HG02759 (cell line): ENCODE measurements at regions not wholly inside any gene's neighbourhood (a gene's known extent, or its start where the extent isn't known, plus 50 kb on each side); places are given as distances from the start of the nearest gene placed in this dataset.
A peak's percentile ranks its signal among the peaks of the same experiment; 100 is the strongest.

Experiments
- ATAC-seq: cut with Tn5 transposase; IDR thresholded peaks from one replicate; pipeline ENCODE4 v1.9.1; 2021; ENCODE audit warnings: mild to moderate bottlenecking, moderate library complexity; ENCODE audit not compliant: unreplicated experiment

DNA sequence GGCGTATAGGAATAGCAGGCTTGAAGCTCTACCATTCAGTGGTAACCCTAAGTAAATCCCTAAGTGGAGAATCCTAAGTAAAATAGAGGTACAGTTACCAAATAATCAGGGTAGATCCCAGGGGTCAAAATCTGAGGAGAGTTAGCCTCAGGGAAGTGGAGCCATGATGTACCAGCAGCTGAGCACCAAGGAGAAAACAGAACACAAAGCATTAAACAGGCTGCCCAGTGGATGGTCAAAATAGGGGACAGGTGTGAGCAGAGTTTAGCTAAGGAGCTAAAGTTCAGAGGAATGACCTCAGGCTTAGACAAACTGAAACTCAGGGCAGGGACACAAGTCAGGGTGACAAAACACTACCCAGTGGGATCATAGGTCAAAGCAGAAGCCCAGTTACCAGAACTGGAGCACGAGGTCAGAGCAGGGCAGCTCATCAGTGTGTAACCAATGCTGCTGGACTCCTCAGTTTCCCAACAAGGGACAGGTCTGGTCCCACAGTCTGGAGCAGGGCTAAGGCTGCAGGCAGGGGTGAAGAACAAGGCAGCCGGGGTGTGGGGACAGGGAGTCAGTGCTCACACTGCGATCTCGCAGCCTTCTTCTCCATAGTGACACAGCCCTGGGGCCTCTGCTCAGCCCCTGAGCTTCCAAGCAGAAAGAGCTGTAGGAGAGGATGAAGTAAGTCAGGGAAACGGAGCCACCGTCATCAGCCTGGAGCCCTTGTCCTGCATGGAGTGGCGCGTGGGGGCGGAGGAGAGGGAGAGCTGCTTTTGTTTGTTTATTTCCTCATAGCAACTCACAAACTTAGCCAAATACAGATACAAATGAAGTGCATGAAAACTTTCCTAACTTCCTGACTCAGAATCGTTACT is 264.0 kb downstream of the MREG start:
- no peak for ATAC-seq

DNA sequence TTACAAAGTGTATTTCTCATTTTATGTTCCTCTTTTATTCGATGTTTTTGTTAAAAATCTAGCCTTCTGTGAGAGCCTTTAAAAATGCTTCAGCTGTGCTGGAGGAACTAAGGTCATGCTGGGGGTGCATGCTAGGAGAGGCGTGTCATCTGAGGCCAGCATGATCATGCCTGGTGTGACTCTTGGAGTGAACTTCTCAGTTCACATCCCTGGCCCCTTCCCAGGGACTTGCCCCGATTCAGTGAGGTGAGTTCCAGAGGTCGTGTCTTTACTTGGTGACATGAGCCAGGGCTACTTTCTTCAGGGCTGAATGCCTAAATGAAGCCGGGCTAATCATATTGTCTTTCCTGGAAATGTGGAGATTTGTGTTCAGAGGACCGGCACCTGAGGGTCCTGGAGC is 264.9 kb downstream of the MREG start:
- no peak for ATAC-seq

DNA sequence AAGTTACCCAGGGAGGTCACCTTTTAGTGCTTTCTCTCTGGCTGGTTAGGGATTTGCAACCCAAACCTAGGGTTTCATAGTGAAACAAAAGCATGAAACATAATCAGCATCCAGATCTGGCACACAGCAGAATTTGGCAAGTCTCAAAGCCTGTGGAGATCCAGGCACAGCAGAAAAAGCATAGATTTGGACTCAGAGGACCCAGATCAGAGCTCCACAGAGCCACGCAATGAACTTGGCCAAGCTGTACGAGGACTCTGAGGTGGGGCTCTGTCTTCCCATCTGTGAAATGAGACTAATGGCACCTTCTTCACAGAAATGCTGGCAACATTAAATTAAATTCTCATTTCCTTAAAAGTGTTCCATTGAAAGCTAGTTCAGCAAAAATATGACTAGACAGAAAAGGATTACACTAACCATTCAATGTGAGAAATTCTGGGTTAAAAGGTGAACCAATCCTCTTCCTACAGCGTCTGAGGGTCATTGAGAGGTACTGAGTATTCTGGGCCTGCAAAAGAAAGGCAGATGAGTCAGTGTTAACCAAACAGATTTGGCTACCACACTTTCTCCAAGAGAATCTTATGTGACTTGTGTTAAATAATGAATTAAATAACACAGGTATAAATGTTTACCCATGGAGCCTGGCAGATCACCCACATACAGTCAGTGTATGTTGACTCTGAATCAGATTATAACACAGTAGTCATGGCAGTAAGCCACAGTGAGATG is 266.3 kb downstream of the MREG start:
- ATAC-seq, result no peak

DNA sequence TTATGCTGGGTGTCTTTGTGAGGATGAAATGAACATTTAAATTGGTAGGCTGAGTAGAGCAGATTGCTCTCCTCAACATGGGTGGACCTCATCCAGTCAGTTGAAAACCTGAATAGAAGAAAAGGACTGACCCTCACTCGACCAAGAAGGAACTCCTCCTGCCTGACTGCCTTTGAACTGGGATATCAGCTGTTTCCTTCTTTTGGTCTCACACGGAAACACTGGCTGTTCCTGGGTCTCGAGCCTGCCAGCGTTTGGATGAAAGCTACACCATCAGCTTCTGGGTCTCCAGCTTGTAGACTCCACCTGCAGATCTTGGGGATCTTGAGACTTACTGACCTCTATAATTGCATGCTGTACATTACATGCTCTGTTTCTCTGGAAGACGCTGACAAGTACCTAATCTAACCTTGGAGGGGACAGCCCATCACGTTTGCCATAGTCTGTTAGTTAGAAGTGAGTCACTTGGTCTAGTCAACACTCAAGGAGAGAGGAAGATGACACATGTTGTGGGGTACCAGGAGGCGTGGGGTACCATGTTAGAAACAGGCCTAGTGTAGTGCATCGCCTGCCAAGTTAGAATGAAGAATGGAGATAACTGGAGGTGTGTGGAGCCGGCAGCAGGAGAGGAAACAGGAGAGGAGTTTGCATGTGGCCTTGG is 267.0 kb downstream of the MREG start:
- ATAC-seq, result no peak

GRCh38 chr2:215745331-215745730 is 268.0 kb downstream of the MREG start:
- no peak for ATAC-seq

GRCh38 chr2:215744514-215744913 is 268.8 kb downstream of the MREG start:
- no peak for ATAC-seq

DNA sequence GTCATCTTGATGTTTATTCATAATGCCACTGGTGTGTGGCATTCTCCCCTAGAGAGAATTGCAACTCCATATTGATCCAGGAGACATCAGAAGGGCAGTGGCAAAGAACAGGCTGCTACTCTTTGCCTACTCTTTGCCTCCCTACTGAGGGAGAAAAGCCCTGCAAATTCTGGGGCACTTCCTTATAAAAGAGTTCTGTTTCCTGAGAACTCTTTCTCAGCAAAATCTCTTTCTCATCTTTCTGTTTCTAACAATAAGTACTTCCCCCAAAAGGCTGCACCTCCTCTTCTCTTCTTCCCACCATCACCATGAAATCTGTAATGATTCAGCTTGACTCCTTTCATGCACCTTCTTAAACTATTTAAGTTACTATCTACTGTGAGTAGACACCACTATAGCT is 270.3 kb downstream of the MREG start:
- ATAC-seq, result no peak

GRCh38 chr2:215742021-215742420 is 271.3 kb downstream of the MREG start:
- ATAC-seq, result no peak

GRCh38 chr2:215740071-215740470 is 273.3 kb downstream of the MREG start:
- ATAC-seq, result no peak

DNA sequence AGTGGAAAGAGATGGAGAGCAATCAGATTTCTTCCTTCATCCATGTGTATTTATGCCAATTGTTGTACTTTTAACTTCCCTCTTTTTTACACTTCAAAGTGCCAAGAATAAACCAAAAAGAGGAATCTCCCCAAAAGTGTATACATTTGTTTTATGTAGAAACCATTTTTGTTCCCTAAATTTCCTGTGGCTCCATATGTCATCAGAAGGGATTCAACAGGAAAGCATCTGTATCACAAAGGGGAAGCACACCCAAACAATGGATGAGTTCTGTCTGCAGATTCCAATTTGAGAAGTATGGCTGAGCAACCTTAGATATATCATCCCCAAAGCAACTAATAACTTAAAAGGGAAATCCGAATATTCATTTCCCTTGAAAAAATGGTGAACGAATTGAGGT is 275.0 kb downstream of the MREG start:
- no peak for ATAC-seq

DNA sequence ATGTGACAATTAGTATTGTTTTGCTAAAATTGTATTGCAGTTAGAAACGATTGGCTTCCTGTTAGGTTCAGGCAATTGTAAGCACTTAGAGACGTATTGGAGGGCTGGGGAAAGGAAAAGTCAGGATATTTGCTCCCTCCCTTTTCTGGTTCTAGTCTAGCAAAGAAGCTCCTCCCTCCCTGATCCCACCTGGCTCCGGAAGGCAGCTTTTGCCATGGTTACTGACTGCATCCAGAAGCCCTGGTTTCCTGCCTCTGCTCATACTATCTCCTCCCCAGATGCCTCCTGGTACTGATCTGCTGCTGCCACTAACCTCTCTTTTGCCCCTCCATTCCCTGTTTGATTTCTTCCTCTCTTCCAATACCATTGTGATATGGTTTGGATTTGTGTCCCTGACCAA is 275.9 kb downstream of the MREG start:
- no peak for ATAC-seq

DNA sequence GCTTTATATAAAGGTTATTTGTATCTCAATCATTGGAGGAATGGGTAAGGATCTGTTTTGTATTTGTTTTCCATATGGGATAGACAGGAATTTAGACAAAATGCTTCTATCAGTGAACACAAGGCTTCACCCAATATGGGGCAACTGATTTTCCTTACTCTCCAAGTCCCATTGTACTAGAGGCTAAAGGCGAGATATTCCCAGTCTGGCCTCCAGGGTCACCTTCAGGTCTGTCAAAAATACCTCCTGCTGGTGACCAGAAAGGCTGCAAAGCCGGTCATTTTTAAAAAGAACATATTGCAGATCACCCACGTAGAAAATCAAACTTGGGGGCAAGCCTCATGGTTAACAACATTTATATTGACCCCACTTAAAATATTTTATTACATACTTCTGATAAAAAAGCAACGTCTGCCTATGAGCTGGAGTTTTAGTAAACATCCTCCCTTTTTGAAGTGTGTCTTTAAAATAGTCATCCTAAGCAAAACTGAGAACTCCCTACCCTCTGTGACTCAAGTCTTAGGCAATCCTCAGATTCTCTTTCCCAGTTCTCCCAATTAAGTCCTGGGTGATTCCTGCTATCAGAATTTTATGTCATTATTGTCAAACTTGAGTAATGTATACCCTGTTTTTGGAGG is 276.6 kb downstream of the MREG start:
- no peak for ATAC-seq

DNA sequence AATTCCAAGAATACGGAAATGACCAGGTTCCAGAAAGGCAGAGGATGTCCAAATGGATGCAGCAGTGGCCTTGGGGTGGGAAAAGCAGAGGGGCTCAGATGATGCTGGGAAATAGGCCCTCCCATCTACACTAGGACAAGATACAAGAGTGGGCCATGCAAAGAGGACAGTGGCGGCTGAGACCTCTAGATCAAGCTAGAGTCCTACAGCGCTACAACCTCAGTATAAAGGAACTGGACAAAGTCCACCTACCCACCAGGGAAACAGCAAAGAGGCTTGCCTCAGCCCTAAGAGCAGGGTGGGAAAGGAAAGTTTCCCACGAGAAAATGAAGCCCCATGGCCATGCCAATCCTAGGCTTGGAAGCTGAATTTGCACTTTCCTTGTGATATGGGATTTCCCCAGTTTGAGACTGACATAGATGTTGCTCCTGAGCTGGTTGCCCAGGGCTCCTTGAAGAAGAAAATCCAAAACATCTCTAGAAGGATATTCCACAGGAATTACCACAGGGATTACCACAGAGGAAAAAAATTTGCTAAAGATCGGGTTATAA is 282.2 kb downstream of the MREG start:
- no peak for ATAC-seq

DNA sequence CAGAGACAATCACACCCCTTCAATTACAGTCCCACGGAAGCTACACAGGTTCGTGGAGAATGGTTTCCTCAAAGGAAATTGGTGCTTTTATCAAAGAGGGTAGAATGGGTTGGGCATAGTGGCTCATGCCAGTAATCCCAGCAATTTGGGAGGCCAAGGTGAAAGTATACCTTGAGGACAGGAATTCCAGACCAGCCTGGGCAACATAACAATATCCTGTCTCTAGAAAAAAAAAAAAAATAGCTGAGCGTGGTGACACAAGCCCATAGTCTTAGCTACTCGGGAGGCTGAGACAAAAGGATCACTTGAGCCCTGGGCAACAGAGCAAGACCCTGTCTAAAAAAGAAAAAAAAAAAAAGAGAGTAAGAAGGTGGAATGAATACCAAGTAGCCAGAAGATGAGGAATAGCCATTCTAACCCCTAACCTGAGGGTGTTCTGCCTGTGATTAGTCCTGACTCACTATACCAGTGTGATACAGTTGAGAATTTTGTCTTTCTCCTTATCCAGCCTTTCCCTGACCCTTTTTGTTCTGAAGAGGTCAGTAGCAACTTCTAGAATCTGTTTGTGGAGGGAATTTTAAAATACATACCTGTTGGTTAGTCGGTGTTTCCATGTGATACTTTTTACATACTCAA is 283.2 kb downstream of the MREG start:
- no peak for ATAC-seq

- peak; percentile 78 for ATAC-seq
Measured at GRCh38 chr2:215728504-215729065, 284.8 kb downstream of the MREG start.

DNA sequence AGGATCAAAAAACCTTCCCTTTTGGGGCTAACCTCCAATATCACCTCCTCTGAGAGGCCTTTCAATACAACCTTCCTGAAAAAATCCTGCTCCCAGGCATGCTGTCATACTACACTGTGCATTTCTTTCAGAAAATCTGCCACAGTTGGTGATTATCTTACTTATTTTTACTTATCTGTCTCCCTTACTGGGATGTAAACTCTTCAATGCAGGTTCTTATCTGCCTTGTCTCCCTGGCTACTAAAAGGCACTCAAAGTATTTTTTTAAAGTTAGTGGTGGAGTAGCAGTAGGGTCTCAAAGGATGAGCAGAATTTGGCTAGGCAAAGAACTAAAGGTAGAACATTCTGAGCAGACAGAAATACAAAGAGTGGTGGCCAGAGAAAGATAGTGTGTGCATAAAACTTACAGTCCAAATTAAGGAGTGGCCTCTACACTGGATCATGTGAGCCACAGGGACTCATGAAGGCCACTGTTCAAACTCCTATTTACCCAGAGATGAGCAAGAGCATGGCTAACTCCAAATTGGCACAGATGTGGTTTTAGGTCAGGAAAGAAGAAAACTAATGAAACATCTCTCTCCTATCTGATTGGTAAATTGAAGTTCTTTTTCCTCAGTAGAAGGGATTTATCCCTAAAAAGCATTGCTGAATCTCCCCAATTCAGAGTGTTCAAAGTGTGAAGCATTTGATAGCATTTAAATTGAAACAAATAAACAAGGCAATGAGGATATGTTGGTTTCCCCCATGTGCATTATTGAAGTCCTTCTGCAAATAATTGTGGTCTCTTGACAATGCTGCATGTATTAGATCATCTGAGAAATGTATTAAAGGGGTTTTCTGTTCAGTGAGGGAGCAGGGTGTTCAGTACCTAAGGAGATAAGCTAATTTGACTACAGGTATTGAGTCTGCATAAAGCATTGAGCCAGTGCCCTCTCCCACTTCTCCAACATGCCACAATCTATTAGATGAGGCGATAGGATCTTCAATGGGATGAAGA is 285.5 kb downstream of the MREG start:
- ATAC-seq, result no peak

DNA sequence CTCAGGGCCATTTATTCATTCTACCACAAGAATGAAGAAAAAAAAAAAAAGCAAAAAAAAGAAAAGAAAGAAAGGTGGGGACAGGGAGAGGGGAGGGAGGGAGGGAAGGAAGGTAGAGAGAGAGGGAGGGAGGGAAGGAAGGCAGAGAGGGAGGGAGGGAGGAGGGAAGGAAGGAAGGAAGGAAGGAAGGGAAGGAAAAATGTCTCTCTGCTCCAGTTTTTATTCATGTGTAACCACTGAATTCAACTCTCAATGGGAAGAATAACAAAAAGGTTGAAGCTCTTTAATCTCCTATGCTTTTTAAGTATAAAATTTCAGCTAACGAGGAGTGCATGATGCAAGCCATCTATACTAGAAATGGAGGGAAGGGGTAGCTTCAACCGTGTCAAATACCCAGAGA is 287.3 kb downstream of the MREG start:
- no peak for ATAC-seq

DNA sequence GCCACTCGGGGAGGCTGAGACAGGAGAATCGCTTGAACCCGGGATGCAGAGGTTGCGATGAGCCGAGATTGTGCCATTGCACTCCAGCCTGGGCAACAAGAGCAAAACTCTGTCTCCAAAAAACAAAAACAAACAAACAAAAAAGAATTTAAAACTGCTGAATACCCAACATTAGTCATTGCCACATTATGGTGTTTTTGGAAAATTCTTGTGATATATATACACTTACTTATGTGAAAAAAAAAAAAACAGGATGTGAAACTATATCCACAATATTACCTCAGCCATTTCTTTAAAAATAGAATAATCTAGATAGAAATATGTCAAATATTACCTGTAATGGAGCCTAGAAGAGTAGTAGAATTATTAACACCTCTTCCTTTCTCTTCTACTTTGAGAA is 288.3 kb upstream of the FN1 start:
- no peak for ATAC-seq

GRCh38 chr2:215723631-215724011 is 287.8 kb upstream of the FN1 start:
- no peak for ATAC-seq
